ENCODE measurements at regions not wholly inside any gene's neighbourhood (a gene's known extent, or its start where the extent isn't known, plus 50 kb on each side); places are given as distances from the start of the nearest gene placed in this dataset.

- POLR2A ChIA-PET: no interaction called here
- no peaks in the 10 kb centered on the region for H3K9me3 ChIP-seq (replicated peaks; ENCODE audit: control insufficient read depth, insufficient read depth, low read length)
- no peaks in the 10 kb centered on the region for H3K4me1 ChIP-seq (ENCODE audit: control insufficient read depth, insufficient read depth, low read length)
- H3K27me3 ChIP-seq (replicated peaks in 1 of 2; ENCODE audit: control insufficient read depth in 2 of 2, insufficient read depth in 2 of 2, low read length in 1 of 2): no peaks in the 10 kb centered on the region
- no peak overlapping the region for H3K9ac ChIP-seq (ENCODE audit: control insufficient read depth, insufficient read depth, low read length)
- SMC1A ChIA-PET (ENCODE audit: uncharacterized antibody, unreplicated experiment): interaction anchor here (0.8 to 1.0 kb wide), 4 partner anchors 9 to 26 kb away, joined by 3 to 4 read pairs (median 4); no protein-coding TSS in a partner anchor
- no peak overlapping the region for H3K27ac ChIP-seq (ENCODE audit: control insufficient read depth, insufficient read depth)
- no peak overlapping the region for H3K4me2 ChIP-seq (ENCODE audit: control insufficient read depth, insufficient read depth)
- no peaks in the 10 kb centered on the region for H3K79me2 ChIP-seq (ENCODE audit: control insufficient read depth, insufficient read depth, low read length)
- ATAC-seq: peak; percentile 53
- in situ Hi-C loops (cut with MboI) (no loop called here), intact Hi-C loops (cut with micrococcal nuclease; ENCODE audit: unreplicated experiment) (no loop called here)
- H3K36me3 ChIP-seq (ENCODE audit: control insufficient read depth in 2 of 2, insufficient read depth in 2 of 2, low read length in 1 of 2): no peaks in the 10 kb centered on the region
- BruUV-seq (replicated peaks): no TSS peak
- no peaks in the 10 kb centered on the region for H4K20me1 ChIP-seq (ENCODE audit: control insufficient read depth, insufficient read depth)
- CTCF ChIA-PET: no interaction called here
- H3K4me3 ChIP-seq: no peak overlapping the region
- WGBS (ENCODE audit: insufficient coverage, insufficient replicate concordance, low lambda C conversion rate, missing lambda C conversion rate): 32% methylated on average over 2 of the region's 2 CpGs
- FAIRE-seq: no peak
- RAD21 ChIA-PET (ENCODE audit: unreplicated experiment): no interaction called here
- no peak for DNase-seq (ENCODE audit: low read depth, low spot score)
- H2AFZ ChIP-seq (ENCODE audit: control insufficient read depth, low read depth, low read length): no peak overlapping the region
- TF ChIP-seq HCFC1 (IDR thresholded peaks at IDR 0.05; ENCODE audit: low read length) (no peak), REST (IDR thresholded peaks at IDR 0.05; ENCODE audit: low read depth, low read length) (no peak), NR2F1 (conservative IDR thresholded peaks at IDR 0.05) (peak; percentile 77), BHLHE40 (IDR thresholded peaks at IDR 0.05; ENCODE audit: borderline replicate concordance in 1 of 2, low read depth in 2 of 2, low read length in 1 of 2) (peak in 1 of 2 experiments; percentile 52; a peak in 1 of 4 replicates), SMAD5 (IDR thresholded peaks at IDR 0.05; ENCODE audit: low read depth) (no peak), NR2C1 (IDR thresholded peaks at IDR 0.05) (peak; percentile 27; the same call in 1 of the 2 replicates), SUPT20H (IDR thresholded peaks at IDR 0.05; ENCODE audit: borderline replicate concordance, control insufficient read depth, low read depth, low read length) (no peak), DPF2 (IDR thresholded peaks at IDR 0.05) (peak; percentile 47; the same call in 1 of the 2 replicates), IKZF2 (IDR thresholded peaks at IDR 0.05) (peak; percentile 29 to 42; a peak in 2 of 4 replicates), MEF2A (IDR thresholded peaks at IDR 0.05; ENCODE audit: insufficient read depth, low read depth, low read length) (no peak), PML (IDR thresholded peaks at IDR 0.05; ENCODE audit: low read length) (no peak), CEBPB (IDR thresholded peaks at IDR 0.05; ENCODE audit: borderline replicate concordance in 1 of 2, low read depth in 2 of 2, low read length in 2 of 2) (no peak), CHD1 (IDR thresholded peaks at IDR 0.05; ENCODE audit: low read depth, low read length) (no peak), SPI1 (IDR thresholded peaks at IDR 0.05; ENCODE audit: borderline replicate concordance, insufficient read depth, low read depth, low read length) (peak; percentile 30; the same call in 1 of the 2 replicates), POLR2A (IDR thresholded peaks at IDR 0.05; ENCODE audit: low read depth, low read length) (no peak), CREM (IDR thresholded peaks at IDR 0.05; ENCODE audit: low read depth) (no peak), EED (IDR thresholded peaks at IDR 0.05; ENCODE audit: low read depth) (no peak), NBN (IDR thresholded peaks at IDR 0.05) (no peak), TCF12 (IDR thresholded peaks at IDR 0.05; ENCODE audit: low read depth, low read length) (no peak), TBL1XR1 (IDR thresholded peaks at IDR 0.05; ENCODE audit: low read depth, low read length) (no peak), IKZF1 (conservative IDR thresholded peaks at IDR 0.05) (peak; percentile 78), BCL3 (IDR thresholded peaks at IDR 0.05; ENCODE audit: borderline replicate concordance, insufficient read depth, low read depth, low read length, poor library complexity, severe bottlenecking) (no peak), CBX3 (IDR thresholded peaks at IDR 0.05; ENCODE audit: borderline replicate concordance, low read depth) (no peak), KAT2A (conservative IDR thresholded peaks at IDR 0.05; ENCODE audit: control insufficient read depth, low read depth, low read length) (no peak)
Observed at GRCh38 chr7:46450425-46450824, 529.4 kb upstream of the IGFBP3 start.
